ENCODE measurements at regions not wholly inside any gene's neighbourhood (a gene's known extent, or its start where the extent isn't known, plus 50 kb on each side); places are given as distances from the start of the nearest gene placed in this dataset.

- no peaks in the 10 kb centered on the region for H3K36me3 ChIP-seq
- no peaks in the 10 kb centered on the region for H3K9me3 ChIP-seq
- no peak for DNase-seq (ENCODE audit: low spot score in 2 of 2)
- no peaks in the 10 kb centered on the region for H3K27me3 ChIP-seq
- no peak overlapping the region for H3K4me3 ChIP-seq
- no peak overlapping the region for H3K27ac ChIP-seq
- no peaks in the 10 kb centered on the region for H3K4me1 ChIP-seq
- TF ChIP-seq POLR2AphosphoS5 (IDR thresholded peaks at IDR 0.05), result no peak
- TF ChIP-seq EP300 (IDR thresholded peaks at IDR 0.05), result no peak
- TF ChIP-seq CTCF (IDR thresholded peaks at IDR 0.05), result no peak
- no peak for TF ChIP-seq POLR2A (IDR thresholded peaks at IDR 0.05)
- WGBS, result 47% methylated on average over 2 of the region's 2 CpGs
These were observed 148.5 kb upstream of the TYRP1 start for GRCh38 chr9:12544700-12545099.

GRCh38 chr9:12554636-12555035, 138.5 kb upstream of the TYRP1 start:
- Histone ChIP-seq H3K4me3 (no peak overlapping the region), H3K9me3 (no peaks in the 10 kb centered on the region), H3K4me1 (no peaks in the 10 kb centered on the region), H3K36me3 (no peaks in the 10 kb centered on the region), H3K27ac (no peak overlapping the region), H3K27me3 (no peaks in the 10 kb centered on the region)
- 52% methylated on average over 5 of the region's 5 CpGs for WGBS
- TF ChIP-seq EP300 (IDR thresholded peaks at IDR 0.05), result no peak
- TF ChIP-seq CTCF (IDR thresholded peaks at IDR 0.05), result no peak
- TF ChIP-seq POLR2A (IDR thresholded peaks at IDR 0.05), result no peak
- no peak for TF ChIP-seq POLR2AphosphoS5 (IDR thresholded peaks at IDR 0.05)
- no peak for DNase-seq (ENCODE audit: low spot score in 2 of 2)

- TF ChIP-seq EP300 (IDR thresholded peaks at IDR 0.05) (no peak), POLR2A (IDR thresholded peaks at IDR 0.05) (no peak), CTCF (IDR thresholded peaks at IDR 0.05) (no peak), POLR2AphosphoS5 (IDR thresholded peaks at IDR 0.05) (no peak)
- Histone ChIP-seq H3K4me3 (no peak overlapping the region), H3K27ac (no peak overlapping the region), H3K36me3 (no peaks in the 10 kb centered on the region), H3K27me3 (no peaks in the 10 kb centered on the region), H3K9me3 (no peaks in the 10 kb centered on the region), H3K4me1 (no peaks in the 10 kb centered on the region)
- DNase-seq (ENCODE audit: low spot score in 2 of 2), result no peak
- WGBS, result 89% methylated on average over 5 of the region's 5 CpGs
These were observed 126.6 kb upstream of the TYRP1 start for GRCh38 chr9:12566404-12567090.

GRCh38 chr9:12584656-12585522, 108.3 kb upstream of the TYRP1 start:
- Histone ChIP-seq H3K27me3 (no peaks in the 10 kb centered on the region), H3K36me3 (no peaks in the 10 kb centered on the region), H3K27ac (no peak overlapping the region), H3K9me3 (no peaks in the 10 kb centered on the region), H3K4me3 (no peak overlapping the region), H3K4me1 (no peaks in the 10 kb centered on the region)
- WGBS, result 83% methylated on average over 3 of the region's 3 CpGs
- no peak for DNase-seq (ENCODE audit: low spot score in 2 of 2)
- TF ChIP-seq EP300 (IDR thresholded peaks at IDR 0.05) (no peak), POLR2A (IDR thresholded peaks at IDR 0.05) (no peak), POLR2AphosphoS5 (IDR thresholded peaks at IDR 0.05) (no peak), CTCF (IDR thresholded peaks at IDR 0.05) (no peak)

- no peak overlapping the region for H3K4me3 ChIP-seq
- H3K27ac ChIP-seq, result no peak overlapping the region
- TF ChIP-seq CTCF (IDR thresholded peaks at IDR 0.05) (no peak), POLR2A (IDR thresholded peaks at IDR 0.05) (no peak), POLR2AphosphoS5 (IDR thresholded peaks at IDR 0.05) (no peak), EP300 (IDR thresholded peaks at IDR 0.05) (no peak)
- H3K4me1 ChIP-seq, result no peaks in the 10 kb centered on the region
- no peaks in the 10 kb centered on the region for H3K36me3 ChIP-seq
- H3K9me3 ChIP-seq, result no peaks in the 10 kb centered on the region
- no peaks in the 10 kb centered on the region for H3K27me3 ChIP-seq
- no peak for DNase-seq (ENCODE audit: low spot score in 2 of 2)
- WGBS, result 74% methylated on average over 3 of the region's 3 CpGs
These were observed 97.8 kb upstream of the TYRP1 start for GRCh38 chr9:12595400-12595799.

Data from suprapubic skin (tissue), 4 donors.